ENCODE measurements at regions not wholly inside any gene's neighbourhood (a gene's known extent, or its start where the extent isn't known, plus 50 kb on each side); places are given as distances from the start of the nearest gene placed in this dataset.

GRCh38 chr6:37555040-37555781 lies 55.5 kb upstream of the CCDC167 start:
- no peak for DNase-seq

- DNase-seq = no peak
Observed at GRCh38 chr6:37554480-37554819, 54.8 kb upstream of the CCDC167 start.

GRCh38 chr6:37552267-37552666 lies 52.6 kb upstream of the CCDC167 start:
- no peak for DNase-seq

- DNase-seq = no peak
Observed at GRCh38 chr6:37551867-37552266, 52.2 kb upstream of the CCDC167 start.

- DNase-seq = no peak
Observed at GRCh38 chr6:37551446-37551845, 51.8 kb upstream of the CCDC167 start.

GRCh38 chr6:37551002-37551401 lies 51.3 kb upstream of the CCDC167 start:
- DNase-seq = no peak

- DNase-seq = no peak
Observed at GRCh38 chr6:37550191-37550831, 50.6 kb upstream of the CCDC167 start.

- no peak for DNase-seq
Observed at GRCh38 chr6:37549558-37549957, 49.9 kb upstream of the CCDC167 start.

Measured in activated CD4-positive, alpha-beta T cell treated with anti-CD3 and anti-CD28 coated beads, Interleukin-2, Interleukin-6, amounts not matched to agents 100 ng/mL and 50 ng/mL, durations not matched to agents 16 hours and 8 hours (primary cell).